Ureter (tissue), 1 donor: ENCODE measurements at regions not wholly inside any gene's neighbourhood (a gene's known extent, or its start where the extent isn't known, plus 50 kb on each side); places are given as distances from the start of the nearest gene placed in this dataset.
"Not testable (repeated sequence)": the region's sequence is repeated elsewhere in the genome, so short reads cannot be mapped to it uniquely, and the experiment has no call there.

Experiments
- DNase-seq: peaks from one replicate; pipeline ENCODE4 v3.0.0-alpha.2; 2020; ENCODE audit warnings: low spot score
- donor health status: DM: yes; HTN: yes; CAD: no.

- DNase-seq = peak; percentile 92
These were observed 181.4 kb downstream of the SMAD6 start for GRCh38 chr15:66883284-66883911.

- peak; percentile 9 for DNase-seq
These were observed 181.2 kb upstream of the SMAD3 start for GRCh38 chr15:66884115-66884622.

- peak; percentile 29 for DNase-seq
These were observed 180.7 kb upstream of the SMAD3 start for GRCh38 chr15:66884661-66885237.

GRCh38 chr15:66885281-66885915 lies 180.0 kb upstream of the SMAD3 start:
- no peak for DNase-seq

- DNase-seq = peak; percentile 30
These were observed 179.1 kb upstream of the SMAD3 start for GRCh38 chr15:66886241-66886675.

GRCh38 chr15:66886686-66887273 lies 178.6 kb upstream of the SMAD3 start:
- DNase-seq = peak; percentile 19

- DNase-seq = not testable (repeated sequence)
These were observed 176.1 kb upstream of the SMAD3 start for GRCh38 chr15:66889298-66889697.

GRCh38 chr15:66891776-66892175 lies 173.6 kb upstream of the SMAD3 start:
- no peak for DNase-seq

GRCh38 chr15:66893294-66893693 lies 172.1 kb upstream of the SMAD3 start:
- peak; percentile 26 for DNase-seq

GRCh38 chr15:66894363-66894762 lies 171.0 kb upstream of the SMAD3 start:
- peak; percentile 1 for DNase-seq

GRCh38 chr15:66894986-66895780 lies 170.2 kb upstream of the SMAD3 start:
- peak; percentile 36 for DNase-seq

- peak; percentile 12 for DNase-seq
These were observed 169.5 kb upstream of the SMAD3 start for GRCh38 chr15:66895794-66896453.

- no peak for DNase-seq
These were observed 168.8 kb upstream of the SMAD3 start for GRCh38 chr15:66896611-66897010.

GRCh38 chr15:66897416-66897815 lies 168.0 kb upstream of the SMAD3 start:
- no peak for DNase-seq

- DNase-seq = no peak
These were observed 167.4 kb upstream of the SMAD3 start for GRCh38 chr15:66897971-66898370.

- no peak for DNase-seq
These were observed 166.6 kb upstream of the SMAD3 start for GRCh38 chr15:66898656-66899386.

- DNase-seq = no peak
These were observed 165.6 kb upstream of the SMAD3 start for GRCh38 chr15:66899555-66900350.

GRCh38 chr15:66900586-66901310 lies 164.7 kb upstream of the SMAD3 start:
- no peak for DNase-seq
